ENCODE measurements at regions not wholly inside any gene's neighbourhood (a gene's known extent, or its start where the extent isn't known, plus 50 kb on each side); places are given as distances from the start of the nearest gene placed in this dataset.
"Not testable (repeated sequence)": the region's sequence is repeated elsewhere in the genome, so short reads cannot be mapped to it uniquely, and the experiment has no call there.

GRCh38 chrX:46169808-46170207 is 375.4 kb downstream of the ZNF674 start:
- H3K27me3 ChIP-seq = no peaks in the 10 kb centered on the region
- no peaks in the 10 kb centered on the region for H3K9me3 ChIP-seq
- no peaks in the 10 kb centered on the region for H3K36me3 ChIP-seq
- ATAC-seq (no peak), DNase-seq (no peak)
- no peak for TF ChIP-seq CTCF (IDR thresholded peaks at IDR 0.05)
- no peak overlapping the region for H3K27ac ChIP-seq
- intact Hi-C loops (cut with DNase I) = no loop called here
- H3K4me3 ChIP-seq = no peak overlapping the region
- H3K4me1 ChIP-seq = no peaks in the 10 kb centered on the region

- no peak overlapping the region for H3K4me3 ChIP-seq
- no peak overlapping the region for H3K27ac ChIP-seq
- ATAC-seq = no peak
These were observed 377.0 kb downstream of the ZNF674 start for GRCh38 chrX:46168254-46168653.

GRCh38 chrX:46165866-46166265 is 379.4 kb downstream of the ZNF674 start:
- DNase-seq = no peak
- ATAC-seq = no peak
- no peaks in the 10 kb centered on the region for H3K27me3 ChIP-seq
- no peaks in the 10 kb centered on the region for H3K4me1 ChIP-seq
- no peak overlapping the region for H3K27ac ChIP-seq
- no peak for TF ChIP-seq CTCF (IDR thresholded peaks at IDR 0.05)
- no peak overlapping the region for H3K4me3 ChIP-seq
- intact Hi-C loops (cut with DNase I) = no loop called here
- no peaks in the 10 kb centered on the region for H3K36me3 ChIP-seq
- no peaks in the 10 kb centered on the region for H3K9me3 ChIP-seq

More at GRCh38 chrX:46168254-46168653, 377.0 kb downstream of the ZNF674 start:
- DNase-seq = peak; percentile 61
- no peaks in the 10 kb centered on the region for H3K4me1 ChIP-seq
- TF ChIP-seq CTCF (IDR thresholded peaks at IDR 0.05) = no peak
- no peaks in the 10 kb centered on the region for H3K36me3 ChIP-seq
- no peaks in the 10 kb centered on the region for H3K9me3 ChIP-seq
- intact Hi-C loops (cut with DNase I) = no loop called here
- no peaks in the 10 kb centered on the region for H3K27me3 ChIP-seq

- Histone ChIP-seq H3K36me3 (no peaks in the 10 kb centered on the region), H3K27me3 (no peaks in the 10 kb centered on the region), H3K9me3 (no peaks in the 10 kb centered on the region), H3K4me3 (no peak overlapping the region), H3K4me1 (no peaks in the 10 kb centered on the region), H3K27ac (no peak overlapping the region)
- ATAC-seq = no peak
- TF ChIP-seq CTCF (IDR thresholded peaks at IDR 0.05) = no peak
- no peak for DNase-seq
- intact Hi-C loops (cut with DNase I) = no loop called here
These were observed 379.8 kb downstream of the ZNF674 start for GRCh38 chrX:46165411-46165810.

GRCh38 chrX:46152756-46153155 is 392.5 kb downstream of the ZNF674 start:
- Histone ChIP-seq H3K27ac (no peak overlapping the region), H3K27me3 (no peaks in the 10 kb centered on the region), H3K4me3 (no peak overlapping the region), H3K9me3 (no peaks in the 10 kb centered on the region), H3K4me1 (no peaks in the 10 kb centered on the region), H3K36me3 (no peaks in the 10 kb centered on the region)
- intact Hi-C loops (cut with DNase I) = no loop called here
- no peak for ATAC-seq
- DNase-seq = no peak
- no peak for TF ChIP-seq CTCF (IDR thresholded peaks at IDR 0.05)

GRCh38 chrX:46151332-46151731 is 393.9 kb downstream of the ZNF674 start:
- H3K4me1 ChIP-seq; H3K9me3 ChIP-seq; DNase-seq; intact Hi-C loops (cut with DNase I); H3K36me3 ChIP-seq; ATAC-seq; H3K4me3 ChIP-seq; H3K27ac ChIP-seq; H3K27me3 ChIP-seq: not testable (repeated sequence)

Measured in upper lobe of right lung (tissue), 1 donor.